ENCODE measurements at regions not wholly inside any gene's neighbourhood (a gene's known extent, or its start where the extent isn't known, plus 50 kb on each side); places are given as distances from the start of the nearest gene placed in this dataset.
"Not testable (repeated sequence)": the region's sequence is repeated elsewhere in the genome, so short reads cannot be mapped to it uniquely, and the experiment has no call there.

DNA sequence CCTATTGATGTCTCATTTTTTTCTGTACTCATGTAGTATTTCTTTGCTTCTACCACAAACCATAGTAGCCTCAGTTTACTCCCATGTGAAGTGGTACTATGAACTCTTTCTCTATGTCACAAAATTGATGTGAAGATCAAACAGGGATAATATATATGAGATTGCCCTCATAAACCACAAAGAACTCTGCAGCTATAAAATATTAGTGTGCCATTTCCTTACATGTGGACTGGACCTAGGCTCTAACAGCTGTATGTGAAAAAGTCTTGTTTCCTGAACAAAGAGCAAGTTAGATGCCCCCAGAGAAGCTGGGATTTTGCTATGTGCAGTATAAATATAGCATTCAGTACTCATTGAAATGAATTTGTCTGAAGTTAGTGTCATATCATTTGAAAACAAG lies 412.6 kb upstream of the ADAMTSL1 start:
- H3K9me3 ChIP-seq (ENCODE audit: control insufficient read depth, low read depth, low read length) = no peaks in the 10 kb centered on the region
- no peak overlapping the region for H3K9ac ChIP-seq (ENCODE audit: low read length)
- no peaks in the 10 kb centered on the region for H3K4me1 ChIP-seq (ENCODE audit: control insufficient read depth, low read depth, low read length)
- H3K27me3 ChIP-seq (ENCODE audit: control insufficient read depth, insufficient read depth, low read length) = no peaks in the 10 kb centered on the region
- no peak overlapping the region for H3K4me3 ChIP-seq (ENCODE audit: low read length)
- no peak overlapping the region for H3K27ac ChIP-seq (ENCODE audit: low read length)
- no peaks in the 10 kb centered on the region for H3K36me3 ChIP-seq (ENCODE audit: control insufficient read depth, low read depth, low read length)

DNA sequence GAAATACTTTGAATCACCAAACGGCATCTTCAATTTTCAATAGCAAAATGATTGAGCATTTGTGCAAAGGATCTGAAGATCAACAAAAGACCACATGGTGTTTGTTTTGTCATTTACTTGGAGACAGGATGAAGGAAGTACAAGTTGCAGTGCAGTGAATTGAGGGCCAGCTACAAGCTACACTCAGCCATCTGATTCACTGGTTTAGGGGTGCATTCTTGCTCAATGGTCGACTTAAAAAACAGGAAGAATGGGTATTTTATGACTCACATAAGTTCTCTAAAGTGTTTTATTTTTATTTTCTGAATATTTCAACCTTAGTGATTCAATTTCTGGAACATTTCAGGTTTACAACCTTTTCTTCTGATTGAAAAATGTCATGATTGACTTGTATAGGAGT lies 412.1 kb upstream of the ADAMTSL1 start:
- Histone ChIP-seq H3K27me3 (ENCODE audit: control insufficient read depth, insufficient read depth, low read length) (no peaks in the 10 kb centered on the region), H3K4me3 (ENCODE audit: low read length) (no peak overlapping the region), H3K9me3 (ENCODE audit: control insufficient read depth, low read depth, low read length) (no peaks in the 10 kb centered on the region), H3K36me3 (ENCODE audit: control insufficient read depth, low read depth, low read length) (no peaks in the 10 kb centered on the region), H3K27ac (ENCODE audit: low read length) (no peak overlapping the region), H3K9ac (ENCODE audit: low read length) (no peak overlapping the region), H3K4me1 (ENCODE audit: control insufficient read depth, low read depth, low read length) (no peaks in the 10 kb centered on the region)

DNA sequence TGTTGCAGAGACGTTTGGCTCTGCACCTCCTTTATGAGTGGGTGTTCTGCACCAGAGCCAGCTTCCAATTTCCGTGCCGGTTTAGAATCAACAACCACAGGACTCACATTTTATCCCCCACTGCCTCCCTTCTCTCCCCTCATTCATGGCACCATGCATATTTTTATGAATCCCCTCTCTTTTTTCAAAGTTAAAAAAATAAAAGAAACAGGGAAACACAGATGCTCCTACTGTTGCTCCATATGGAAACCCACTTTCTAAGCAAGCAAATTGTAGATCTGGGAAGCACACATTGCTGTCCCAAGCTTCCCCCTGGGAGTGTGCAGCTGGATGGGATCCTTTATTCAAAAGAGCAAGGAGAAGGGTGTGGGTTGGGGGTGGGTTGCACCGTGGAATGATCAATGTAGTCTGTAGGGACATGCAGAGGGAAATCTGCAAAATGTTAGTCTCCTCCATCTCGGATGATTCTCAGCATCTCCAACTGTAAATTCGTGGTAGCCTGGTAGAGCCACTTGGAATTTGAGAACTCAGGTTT lies 410.0 kb upstream of the ADAMTSL1 start:
- no peaks in the 10 kb centered on the region for H3K27me3 ChIP-seq (ENCODE audit: control insufficient read depth, insufficient read depth, low read length)
- H3K27ac ChIP-seq (ENCODE audit: low read length) = no peak overlapping the region
- no peaks in the 10 kb centered on the region for H3K36me3 ChIP-seq (ENCODE audit: control insufficient read depth, low read depth, low read length)
- no peaks in the 10 kb centered on the region for H3K4me1 ChIP-seq (ENCODE audit: control insufficient read depth, low read depth, low read length)
- H3K9me3 ChIP-seq (ENCODE audit: control insufficient read depth, low read depth, low read length) = no peaks in the 10 kb centered on the region
- H3K4me3 ChIP-seq (ENCODE audit: low read length) = no peak overlapping the region
- no peak overlapping the region for H3K9ac ChIP-seq (ENCODE audit: low read length)

DNA sequence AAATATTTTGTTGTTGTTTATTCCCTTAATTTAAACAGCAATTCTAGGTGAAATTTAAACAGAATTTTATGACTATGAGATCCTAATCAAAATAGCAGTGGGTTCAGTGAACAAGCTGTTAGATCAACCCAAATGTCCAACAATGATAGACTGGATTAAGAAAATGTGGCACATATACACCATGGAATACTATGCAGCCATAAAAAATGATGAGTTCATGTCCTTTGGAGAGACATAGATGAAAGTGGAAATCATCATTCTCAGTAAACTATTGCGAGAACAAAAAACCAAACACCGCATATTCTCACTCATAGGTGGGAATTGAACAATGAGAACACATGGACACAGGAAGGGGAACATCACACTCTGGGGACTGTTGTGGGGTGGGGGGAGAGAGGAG lies 407.3 kb upstream of the ADAMTSL1 start:
- H3K9ac ChIP-seq (ENCODE audit: low read length); H3K27me3 ChIP-seq (ENCODE audit: control insufficient read depth, insufficient read depth, low read length); H3K4me1 ChIP-seq (ENCODE audit: control insufficient read depth, low read depth, low read length); H3K9me3 ChIP-seq (ENCODE audit: control insufficient read depth, low read depth, low read length); H3K27ac ChIP-seq (ENCODE audit: low read length); H3K4me3 ChIP-seq (ENCODE audit: low read length); H3K36me3 ChIP-seq (ENCODE audit: control insufficient read depth, low read depth, low read length): not testable (repeated sequence)

DNA sequence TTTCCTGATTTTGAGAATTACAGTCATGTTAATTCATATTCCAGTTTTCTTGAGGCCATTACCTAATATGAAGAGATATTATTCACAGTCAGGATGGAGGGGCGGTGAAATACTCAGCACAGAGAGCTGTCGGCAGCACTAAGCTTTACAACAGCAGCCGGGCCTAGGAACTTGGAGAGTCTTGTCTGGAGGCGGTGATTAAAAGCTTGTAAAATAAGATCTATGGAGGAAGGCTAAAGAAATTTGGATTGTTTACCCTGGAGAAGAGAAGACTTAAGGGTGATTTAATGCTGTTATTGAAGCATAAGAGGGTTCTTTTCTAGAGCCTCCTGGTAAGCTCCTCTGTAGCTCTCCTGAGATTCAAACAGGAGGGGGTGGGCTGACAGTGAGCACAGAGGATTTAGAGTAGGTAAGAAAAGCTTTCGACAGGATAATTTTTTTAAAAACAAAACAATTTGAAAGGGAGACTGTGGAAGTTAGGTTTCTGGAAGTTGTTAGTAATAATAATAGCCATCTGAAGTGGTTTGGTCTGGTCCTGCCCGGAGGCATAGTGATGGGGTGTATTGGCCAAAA lies 406.3 kb upstream of the ADAMTSL1 start:
- Histone ChIP-seq H3K9ac (ENCODE audit: low read length) (no peak overlapping the region), H3K27ac (ENCODE audit: low read length) (no peak overlapping the region), H3K27me3 (ENCODE audit: control insufficient read depth, insufficient read depth, low read length) (no peaks in the 10 kb centered on the region), H3K9me3 (ENCODE audit: control insufficient read depth, low read depth, low read length) (no peaks in the 10 kb centered on the region), H3K4me3 (ENCODE audit: low read length) (no peak overlapping the region), H3K4me1 (ENCODE audit: control insufficient read depth, low read depth, low read length) (no peaks in the 10 kb centered on the region), H3K36me3 (ENCODE audit: control insufficient read depth, low read depth, low read length) (no peaks in the 10 kb centered on the region)

GRCh38 chr9:18068900-18069299 lies 405.1 kb upstream of the ADAMTSL1 start:
- H3K9ac ChIP-seq (ENCODE audit: low read length) = no peak overlapping the region
- H3K27me3 ChIP-seq (ENCODE audit: control insufficient read depth, insufficient read depth, low read length) = no peaks in the 10 kb centered on the region
- H3K4me3 ChIP-seq (ENCODE audit: low read length) = no peak overlapping the region
- H3K9me3 ChIP-seq (ENCODE audit: control insufficient read depth, low read depth, low read length) = no peaks in the 10 kb centered on the region
- no peaks in the 10 kb centered on the region for H3K36me3 ChIP-seq (ENCODE audit: control insufficient read depth, low read depth, low read length)
- H3K27ac ChIP-seq (ENCODE audit: low read length) = no peak overlapping the region
- no peaks in the 10 kb centered on the region for H3K4me1 ChIP-seq (ENCODE audit: control insufficient read depth, low read depth, low read length)

DNA sequence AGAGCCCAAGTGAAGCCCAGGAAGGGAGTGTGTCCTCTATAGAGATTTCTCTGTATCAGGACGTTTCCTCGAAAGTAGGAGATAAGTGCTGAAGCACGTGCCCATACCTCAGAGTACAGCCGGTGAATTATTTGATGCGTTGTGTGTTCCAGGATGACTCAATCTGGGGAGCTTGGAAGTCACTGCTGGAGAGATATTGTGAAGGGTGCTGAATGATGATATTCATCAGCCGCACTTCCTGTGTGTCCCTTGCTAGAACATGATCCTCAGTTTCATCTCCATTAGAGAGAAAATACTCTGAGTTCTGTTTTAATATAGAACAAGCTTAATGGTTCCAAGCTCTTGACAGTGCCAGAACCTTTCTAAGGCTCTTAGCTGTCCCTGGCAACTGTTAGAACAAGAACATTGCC lies 402.3 kb upstream of the ADAMTSL1 start:
- Histone ChIP-seq H3K9me3 (ENCODE audit: control insufficient read depth, low read depth, low read length) (no peaks in the 10 kb centered on the region), H3K27me3 (ENCODE audit: control insufficient read depth, insufficient read depth, low read length) (no peaks in the 10 kb centered on the region), H3K9ac (ENCODE audit: low read length) (no peak overlapping the region), H3K4me1 (ENCODE audit: control insufficient read depth, low read depth, low read length) (no peaks in the 10 kb centered on the region), H3K27ac (ENCODE audit: low read length) (no peak overlapping the region), H3K36me3 (ENCODE audit: control insufficient read depth, low read depth, low read length) (no peaks in the 10 kb centered on the region), H3K4me3 (ENCODE audit: low read length) (no peak overlapping the region)

- H3K27me3 ChIP-seq (ENCODE audit: control insufficient read depth, insufficient read depth, low read length) = no peaks in the 10 kb centered on the region
- no peaks in the 10 kb centered on the region for H3K4me1 ChIP-seq (ENCODE audit: control insufficient read depth, low read depth, low read length)
- H3K4me3 ChIP-seq (ENCODE audit: low read length) = no peak overlapping the region
- H3K36me3 ChIP-seq (ENCODE audit: control insufficient read depth, low read depth, low read length) = no peaks in the 10 kb centered on the region
- no peaks in the 10 kb centered on the region for H3K9me3 ChIP-seq (ENCODE audit: control insufficient read depth, low read depth, low read length)
- no peak overlapping the region for H3K27ac ChIP-seq (ENCODE audit: low read length)
- no peak overlapping the region for H3K9ac ChIP-seq (ENCODE audit: low read length)
These were observed 401.0 kb upstream of the ADAMTSL1 start for GRCh38 chr9:18073002-18073401.

DNA sequence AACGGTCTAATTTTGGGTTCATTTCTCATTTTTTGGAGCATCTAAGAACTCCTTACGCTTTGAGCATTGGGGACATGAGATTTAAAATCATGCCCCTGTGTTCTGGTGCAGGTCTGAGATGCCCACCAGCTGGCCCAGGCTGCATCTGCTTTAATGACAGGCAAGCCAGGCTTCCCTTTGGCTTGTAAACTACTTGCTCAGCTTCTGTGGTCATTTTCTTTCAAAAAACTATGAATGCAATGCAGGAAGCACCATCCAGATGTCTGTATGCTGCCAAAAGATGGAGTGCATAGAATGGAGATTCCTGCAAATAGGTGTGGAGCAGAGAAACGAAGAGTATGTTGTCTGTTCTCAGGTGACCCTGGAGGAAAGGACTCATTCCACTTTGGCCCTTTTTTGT lies 399.9 kb upstream of the ADAMTSL1 start:
- Histone ChIP-seq H3K9ac (ENCODE audit: low read length) (no peak overlapping the region), H3K9me3 (ENCODE audit: control insufficient read depth, low read depth, low read length) (no peaks in the 10 kb centered on the region), H3K36me3 (ENCODE audit: control insufficient read depth, low read depth, low read length) (no peaks in the 10 kb centered on the region), H3K4me1 (ENCODE audit: control insufficient read depth, low read depth, low read length) (no peaks in the 10 kb centered on the region), H3K27ac (ENCODE audit: low read length) (no peak overlapping the region), H3K4me3 (ENCODE audit: low read length) (no peak overlapping the region), H3K27me3 (ENCODE audit: control insufficient read depth, insufficient read depth, low read length) (no peaks in the 10 kb centered on the region)

DNA sequence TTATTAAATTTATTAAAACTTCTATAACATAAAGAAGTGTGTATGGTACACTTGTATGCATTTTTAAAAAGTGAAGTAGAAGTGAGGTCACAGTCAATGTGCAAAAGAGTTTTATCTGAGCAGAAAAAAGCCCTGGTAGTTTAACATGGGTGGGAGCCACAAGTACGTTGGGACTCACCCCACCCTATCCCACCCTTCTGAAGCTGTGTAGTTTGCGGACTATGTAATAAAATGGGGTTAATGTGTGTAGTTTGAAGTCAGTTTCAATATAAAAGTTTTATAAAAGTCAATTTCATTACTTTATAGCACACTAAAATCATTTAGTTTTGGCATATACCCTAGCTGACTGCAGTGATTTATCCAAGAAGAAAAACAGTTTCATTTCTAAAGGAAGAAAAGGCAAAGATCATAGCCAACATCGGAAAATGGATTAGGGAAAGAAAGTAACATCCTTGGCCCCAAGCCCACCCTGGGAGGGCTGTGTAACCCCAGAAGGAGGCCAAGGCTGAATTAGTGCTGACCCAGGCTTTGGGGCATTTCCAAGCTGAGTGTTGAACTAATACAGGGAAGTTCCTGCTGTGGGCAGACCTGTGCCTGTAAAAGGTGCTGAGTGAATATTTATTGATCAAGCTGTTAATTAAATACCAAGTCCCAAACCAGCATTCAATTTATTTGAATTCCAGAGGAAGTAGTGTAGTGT lies 398.6 kb upstream of the ADAMTSL1 start:
- Histone ChIP-seq H3K27me3 (ENCODE audit: control insufficient read depth, insufficient read depth, low read length) (no peaks in the 10 kb centered on the region), H3K36me3 (ENCODE audit: control insufficient read depth, low read depth, low read length) (no peaks in the 10 kb centered on the region), H3K9ac (ENCODE audit: low read length) (no peak overlapping the region), H3K4me1 (ENCODE audit: control insufficient read depth, low read depth, low read length) (no peaks in the 10 kb centered on the region), H3K27ac (ENCODE audit: low read length) (no peak overlapping the region), H3K9me3 (ENCODE audit: control insufficient read depth, low read depth, low read length) (no peaks in the 10 kb centered on the region), H3K4me3 (ENCODE audit: low read length) (no peak overlapping the region)

DNA sequence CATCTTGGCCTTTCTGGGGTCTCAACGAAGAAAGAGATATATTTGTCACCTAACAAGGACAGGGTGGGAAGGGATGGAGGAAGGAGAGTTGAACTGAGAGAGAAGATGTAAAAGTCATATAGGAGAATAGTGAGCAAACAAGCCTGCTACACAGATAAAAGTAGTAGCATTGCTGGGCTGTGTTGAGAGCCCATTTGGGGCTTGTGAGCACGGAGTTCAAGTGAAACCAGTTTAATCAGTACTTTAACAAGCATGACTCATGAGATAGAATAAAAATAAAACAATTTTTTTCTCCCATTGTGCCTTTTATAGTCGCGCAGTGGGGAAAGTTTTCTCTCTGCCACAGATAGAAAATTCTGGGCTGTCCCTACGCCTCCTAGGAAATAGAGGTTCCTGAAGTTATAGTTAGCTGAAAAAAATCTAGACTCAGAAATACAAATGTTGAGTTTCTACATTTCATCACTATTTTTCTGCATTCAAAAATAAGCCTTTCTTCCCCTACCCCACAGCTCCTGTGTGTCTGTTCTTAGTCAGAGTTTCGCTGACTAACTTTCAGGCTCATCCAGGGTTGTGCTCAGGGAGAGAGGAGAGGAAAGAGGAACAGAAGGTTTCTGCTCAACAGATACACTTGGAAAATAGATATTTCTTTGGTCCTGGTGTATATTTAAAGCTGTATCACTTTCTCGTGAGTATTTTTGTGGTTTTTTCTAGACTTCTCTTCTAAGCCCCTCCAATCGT lies 395.8 kb upstream of the ADAMTSL1 start:
- Histone ChIP-seq H3K4me3 (ENCODE audit: low read length) (no peak overlapping the region), H3K36me3 (ENCODE audit: control insufficient read depth, low read depth, low read length) (no peaks in the 10 kb centered on the region), H3K27ac (ENCODE audit: low read length) (no peak overlapping the region), H3K9me3 (ENCODE audit: control insufficient read depth, low read depth, low read length) (no peaks in the 10 kb centered on the region), H3K4me1 (ENCODE audit: control insufficient read depth, low read depth, low read length) (no peaks in the 10 kb centered on the region), H3K9ac (ENCODE audit: low read length) (no peak overlapping the region), H3K27me3 (ENCODE audit: control insufficient read depth, insufficient read depth, low read length) (no peaks in the 10 kb centered on the region)
